ENCODE measurements at regions not wholly inside any gene's neighbourhood (a gene's known extent, or its start where the extent isn't known, plus 50 kb on each side); places are given as distances from the start of the nearest gene placed in this dataset.

DNA sequence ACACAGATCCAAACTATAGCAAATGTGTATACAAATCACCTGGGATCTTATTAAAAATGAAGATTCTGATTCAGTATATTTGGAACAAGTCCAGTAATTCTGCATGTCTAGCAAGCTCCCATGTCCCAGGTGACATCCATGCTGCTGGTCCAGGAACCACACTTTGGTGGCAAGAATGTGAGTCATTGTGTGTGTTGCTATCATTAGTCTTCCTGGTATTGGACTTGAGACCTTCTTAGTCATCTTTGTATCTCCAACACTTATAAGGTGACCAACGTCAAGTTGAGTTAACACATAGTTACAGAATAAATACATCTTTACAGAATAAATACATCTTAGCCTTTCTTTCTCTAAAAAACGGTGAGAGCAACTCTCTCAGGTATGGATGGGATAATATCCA is 107.9 kb upstream of the NDUFV2 start:
- Mint-ChIP-seq H3K9me3 (no peaks in the 10 kb centered on the region), H3K4me1 (ENCODE audit: low read depth) (no peaks in the 10 kb centered on the region), H3K27me3 (peaks cover 5% of the 10 kb centered on the region), H3K27ac (no peak overlapping the region), H3K4me3 (no peak overlapping the region), H3K36me3 (ENCODE audit: low read depth) (no peaks in the 10 kb centered on the region)
- ATAC-seq (no peak), DNase-seq (no peak)
- intact Hi-C loops (cut with micrococcal nuclease) = no loop called here
- TF ChIP-seq, protein P1, sequence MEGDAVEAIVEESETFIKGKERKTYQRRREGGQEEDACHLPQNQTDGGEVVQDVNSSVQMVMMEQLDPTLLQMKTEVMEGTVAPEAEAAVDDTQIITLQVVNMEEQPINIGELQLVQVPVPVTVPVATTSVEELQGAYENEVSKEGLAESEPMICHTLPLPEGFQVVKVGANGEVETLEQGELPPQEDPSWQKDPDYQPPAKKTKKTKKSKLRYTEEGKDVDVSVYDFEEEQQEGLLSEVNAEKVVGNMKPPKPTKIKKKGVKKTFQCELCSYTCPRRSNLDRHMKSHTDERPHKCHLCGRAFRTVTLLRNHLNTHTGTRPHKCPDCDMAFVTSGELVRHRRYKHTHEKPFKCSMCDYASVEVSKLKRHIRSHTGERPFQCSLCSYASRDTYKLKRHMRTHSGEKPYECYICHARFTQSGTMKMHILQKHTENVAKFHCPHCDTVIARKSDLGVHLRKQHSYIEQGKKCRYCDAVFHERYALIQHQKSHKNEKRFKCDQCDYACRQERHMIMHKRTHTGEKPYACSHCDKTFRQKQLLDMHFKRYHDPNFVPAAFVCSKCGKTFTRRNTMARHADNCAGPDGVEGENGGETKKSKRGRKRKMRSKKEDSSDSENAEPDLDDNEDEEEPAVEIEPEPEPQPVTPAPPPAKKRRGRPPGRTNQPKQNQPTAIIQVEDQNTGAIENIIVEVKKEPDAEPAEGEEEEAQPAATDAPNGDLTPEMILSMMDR (IDR thresholded peaks at IDR 0.05) = no peak
- ChIA-PET POLR2A (interaction anchor here (1.5 kb wide), 1 partner anchor 16 kb away, joined by 4 read pairs; no protein-coding TSS in a partner anchor), CTCF (no interaction called here)

DNA sequence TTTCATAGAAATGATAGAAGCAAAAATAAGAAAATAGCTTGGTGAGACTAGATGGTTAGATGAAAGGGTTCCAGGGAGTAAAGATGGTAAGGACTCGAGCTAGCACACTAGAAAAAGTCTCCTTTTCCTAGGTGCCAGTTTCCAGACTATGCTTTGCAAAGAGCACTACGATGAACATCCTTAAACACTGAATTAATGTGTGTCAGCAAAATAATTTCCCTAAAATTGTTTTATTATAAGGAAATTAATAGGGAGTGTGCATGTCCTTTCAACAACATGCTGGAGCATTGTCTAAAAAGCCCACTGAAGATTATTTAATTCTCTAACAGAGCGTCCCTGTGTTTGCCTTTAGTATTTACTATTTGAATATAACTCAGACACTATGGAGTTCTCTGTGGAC is 107.4 kb upstream of the NDUFV2 start:
- Mint-ChIP-seq H3K36me3 (ENCODE audit: low read depth) (no peaks in the 10 kb centered on the region), H3K27ac (no peak overlapping the region), H3K4me3 (no peak overlapping the region), H3K4me1 (ENCODE audit: low read depth) (no peaks in the 10 kb centered on the region), H3K27me3 (peaks cover 5% of the 10 kb centered on the region), H3K9me3 (no peaks in the 10 kb centered on the region)
- CTCF ChIA-PET = no interaction called here
- POLR2A ChIA-PET = interaction anchor here (1.5 kb wide), 1 partner anchor 16 kb away, joined by 4 read pairs; no protein-coding TSS in a partner anchor
- DNase-seq (no peak), ATAC-seq (no peak)
- intact Hi-C loops (cut with micrococcal nuclease) = no loop called here
- TF ChIP-seq, protein P1 (IDR thresholded peaks at IDR 0.05) = no peak

DNA sequence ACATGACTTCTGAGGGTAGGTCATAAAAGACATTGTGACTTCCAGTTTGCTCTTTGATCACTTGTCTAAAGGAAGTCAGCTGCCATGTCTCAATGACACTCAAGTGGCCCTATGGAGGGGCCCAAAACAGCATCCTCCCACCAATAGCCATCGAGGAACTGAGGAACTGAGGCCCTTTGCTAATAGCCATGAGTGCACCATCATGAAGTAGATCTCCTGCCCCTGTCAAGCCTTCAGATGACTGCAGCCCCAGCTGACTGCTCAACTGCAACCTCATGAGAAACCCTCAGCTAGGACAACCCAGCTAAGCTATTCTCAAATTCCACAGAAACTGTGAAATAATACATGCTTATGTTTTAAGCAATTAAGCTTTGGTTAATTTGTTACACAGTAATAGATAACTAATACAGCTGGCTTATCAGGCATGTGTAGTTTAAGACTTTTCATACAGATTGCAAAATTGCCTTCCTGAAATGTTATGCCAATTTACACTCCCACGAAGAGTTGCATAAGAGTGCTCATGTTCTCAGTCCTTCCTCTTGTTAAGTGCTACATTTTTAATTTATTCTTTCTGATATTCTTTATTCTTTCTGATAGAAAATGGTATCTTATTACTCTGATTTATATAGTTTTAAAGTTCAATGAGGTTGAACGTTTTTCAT is 105.6 kb upstream of the NDUFV2 start:
- no peaks in the 10 kb centered on the region for H3K4me1 Mint-ChIP-seq (ENCODE audit: low read depth)
- TF ChIP-seq, protein P1 (IDR thresholded peaks at IDR 0.05) = no peak
- ATAC-seq (no peak), DNase-seq (no peak)
- ChIA-PET CTCF (interaction anchor here (0.8 to 5.0 kb wide), 5 partner anchors 9 to 342 kb away, joined by 3 to 25 read pairs (median 4); no protein-coding TSS in a partner anchor), POLR2A (interaction anchor here (0.8 kb wide), 1 partner anchor 16 kb away, joined by 3 read pairs; no protein-coding TSS in a partner anchor)
- H3K27ac Mint-ChIP-seq = no peak overlapping the region
- H3K27me3 Mint-ChIP-seq = peaks cover 5% of the 10 kb centered on the region
- intact Hi-C loops (cut with micrococcal nuclease) = no loop called here
- H3K9me3 Mint-ChIP-seq = no peaks in the 10 kb centered on the region
- no peak overlapping the region for H3K4me3 Mint-ChIP-seq
- H3K36me3 Mint-ChIP-seq (ENCODE audit: low read depth) = no peaks in the 10 kb centered on the region

DNA sequence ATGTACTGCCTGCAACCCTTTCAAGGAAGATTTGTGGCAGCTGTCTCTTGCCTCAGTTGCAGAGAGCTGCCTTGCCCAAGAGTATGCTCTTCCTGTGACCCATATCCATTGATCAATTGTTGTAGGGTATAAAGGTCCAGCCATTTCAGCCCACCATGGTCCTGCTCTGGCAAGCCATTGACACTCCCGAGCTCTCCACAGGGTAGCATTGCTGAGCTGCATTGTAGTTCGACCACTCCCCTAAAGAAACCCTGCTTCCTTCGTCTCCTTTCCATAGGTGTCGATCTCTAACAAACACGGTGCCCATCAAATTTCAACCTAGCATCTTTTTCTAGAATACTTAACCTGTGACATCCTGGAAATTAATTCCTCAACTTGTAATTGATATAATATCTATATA is 104.9 kb upstream of the NDUFV2 start:
- ATAC-seq = no peak
- intact Hi-C loops (cut with micrococcal nuclease) = no loop called here
- CTCF ChIA-PET = interaction anchor here (0.8 to 5.0 kb wide), 4 partner anchors 10 to 343 kb away, joined by 3 to 25 read pairs (median 4); no protein-coding TSS in a partner anchor

More for the DNA sequence above, 104.9 kb upstream of the NDUFV2 start:
- H3K9me3 Mint-ChIP-seq = no peaks in the 10 kb centered on the region
- no peaks in the 10 kb centered on the region for H3K36me3 Mint-ChIP-seq (ENCODE audit: low read depth)
- DNase-seq = no peak
- no peak overlapping the region for H3K4me3 Mint-ChIP-seq
- H3K27ac Mint-ChIP-seq = no peak overlapping the region
- no peaks in the 10 kb centered on the region for H3K4me1 Mint-ChIP-seq (ENCODE audit: low read depth)
- peaks cover 6% of the 10 kb centered on the region for H3K27me3 Mint-ChIP-seq
- POLR2A ChIA-PET = interaction anchor here (0.7 kb wide), 1 partner anchor 275 kb away, joined by 3 read pairs; no protein-coding TSS in a partner anchor
- TF ChIP-seq, protein P1 (IDR thresholded peaks at IDR 0.05) = no peak
